Frontal cortex (tissue), 3 donors: ENCODE measurements at regions not wholly inside any gene's neighbourhood (a gene's known extent, or its start where the extent isn't known, plus 50 kb on each side); places are given as distances from the start of the nearest gene placed in this dataset.
"Not testable (repeated sequence)": the region's sequence is repeated elsewhere in the genome, so short reads cannot be mapped to it uniquely, and the experiment has no call there.

Experiments
- DNase-seq, 2 donors: peaks; one replicate each; pipeline ENCODE4 v3.0.0; 2012; ENCODE audit warnings: low spot score in 2 of 2
- FAIRE-seq: peaks from 2 replicates; lab custom pipeline; 2012; peaks lifted over from hg19 to GRCh38; lab: Jason Lieb, UNC
- donor health status: control.
- donor health status: control.
- donor health status: control.

- FAIRE-seq (no peak), DNase-seq (no peak)
Observed at GRCh38 chr11:98195300-98195699, 825.4 kb upstream of the CNTN5 start.

GRCh38 chr11:98207086-98207485 is 813.7 kb upstream of the CNTN5 start:
- DNase-seq, result no peak
- no peak for FAIRE-seq

- DNase-seq (no peak), FAIRE-seq (no peak)
Observed at GRCh38 chr11:98227278-98227677, 793.5 kb upstream of the CNTN5 start.

GRCh38 chr11:98230678-98231077 is 790.1 kb upstream of the CNTN5 start:
- DNase-seq (no peak), FAIRE-seq (no peak)

GRCh38 chr11:98234698-98235097 is 786.1 kb upstream of the CNTN5 start:
- FAIRE-seq (no peak), DNase-seq (no peak)

GRCh38 chr11:98243897-98244296 is 776.9 kb upstream of the CNTN5 start:
- DNase-seq (no peak), FAIRE-seq (no peak)

GRCh38 chr11:98260983-98261382 is 759.8 kb upstream of the CNTN5 start:
- DNase-seq, result no peak
- FAIRE-seq, result no peak

GRCh38 chr11:98277251-98277912 is 743.4 kb upstream of the CNTN5 start:
- no peak for FAIRE-seq
- no peak for DNase-seq

GRCh38 chr11:98289617-98290263 is 731.0 kb upstream of the CNTN5 start:
- FAIRE-seq, result no peak

GRCh38 chr11:98296091-98296880 is 724.5 kb upstream of the CNTN5 start:
- FAIRE-seq (no peak), DNase-seq (no peak)

More at GRCh38 chr11:98289617-98290263, 731.0 kb upstream of the CNTN5 start:
- DNase-seq, result no peak

- no peak for DNase-seq
- FAIRE-seq, result no peak
Observed at GRCh38 chr11:98300719-98301118, 720.0 kb upstream of the CNTN5 start.

- FAIRE-seq (no peak), DNase-seq (no peak)
Observed at GRCh38 chr11:98307827-98308491, 712.8 kb upstream of the CNTN5 start.

- not testable (repeated sequence) for DNase-seq
Observed at GRCh38 chr11:98330306-98330705, 690.4 kb upstream of the CNTN5 start.

GRCh38 chr11:98358551-98358950 is 662.2 kb upstream of the CNTN5 start:
- no peak for FAIRE-seq
- DNase-seq, result no peak

More at GRCh38 chr11:98330306-98330705, 690.4 kb upstream of the CNTN5 start:
- FAIRE-seq, result not testable (repeated sequence)

- DNase-seq (no peak), FAIRE-seq (no peak)
Observed at GRCh38 chr11:98365190-98365589, 655.6 kb upstream of the CNTN5 start.

GRCh38 chr11:98365941-98366340 is 654.8 kb upstream of the CNTN5 start:
- no peak for FAIRE-seq
- no peak for DNase-seq

- no peak for FAIRE-seq
Observed at GRCh38 chr11:98390391-98390790, 630.4 kb upstream of the CNTN5 start.

GRCh38 chr11:98394500-98394899 is 626.2 kb upstream of the CNTN5 start:
- not testable (repeated sequence) for DNase-seq, FAIRE-seq

More at GRCh38 chr11:98390391-98390790, 630.4 kb upstream of the CNTN5 start:
- no peak for DNase-seq

GRCh38 chr11:98398508-98398907 is 622.2 kb upstream of the CNTN5 start:
- FAIRE-seq (no peak), DNase-seq (no peak)

- no peak for FAIRE-seq
- no peak for DNase-seq
Observed at GRCh38 chr11:98409069-98409468, 611.7 kb upstream of the CNTN5 start.
